Astrocyte of the cerebellum (primary cell): ENCODE measurements at regions not wholly inside any gene's neighbourhood (a gene's known extent, or its start where the extent isn't known, plus 50 kb on each side); places are given as distances from the start of the nearest gene placed in this dataset.

Experiments used
- DNase-seq: peaks from one replicate; pipeline ENCODE4 v3.0.0-alpha.2; 2011; ENCODE audit warnings: low read depth
- H3K4me3 ChIP-seq: 2 replicates; pipeline ENCODE4 v1.5.1; 2011; ENCODE audit warnings: mild to moderate bottlenecking, low read depth, low read length, moderate library complexity
- CTCF ChIP-seq: IDR thresholded peaks from 2 replicates; pipeline ENCODE4 v1.5.1; 2012; ENCODE audit warnings: low read length, low read depth, moderate library complexity, mild to moderate bottlenecking; ENCODE audit errors: missing control alignments
- in situ Hi-C: cut with HindIII; loops from 2 replicates; pipeline ENCODE4 v1.10.0; 2017; ENCODE audit warnings: low sequenced_read_pairs

- no peak for TF ChIP-seq CTCF
- H3K4me3 ChIP-seq, result no peak overlapping the region
- in situ Hi-C loops, result no loop called here
- no peak for DNase-seq
Measured at GRCh38 chr3:80553211-80553610, 785.4 kb upstream of the ROBO1 start.

DNA sequence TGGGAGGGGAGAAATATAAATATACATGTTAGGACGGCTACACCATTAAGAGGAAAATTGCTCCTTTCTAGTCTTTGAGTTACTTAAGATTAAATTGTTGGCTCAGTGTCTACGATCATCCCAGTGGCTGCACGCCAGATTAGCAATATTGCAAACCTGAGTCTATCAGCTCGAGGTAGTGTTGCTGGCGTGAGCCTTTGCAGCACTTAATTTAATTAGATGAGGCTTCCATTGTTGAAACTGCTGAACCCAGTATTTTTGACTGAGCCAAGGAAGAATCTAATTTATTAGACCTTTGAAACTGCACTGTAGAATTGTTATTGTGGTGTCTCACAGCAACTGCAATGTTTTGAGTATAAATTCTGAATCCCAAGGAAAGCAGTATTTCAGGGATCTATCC is 782.4 kb upstream of the ROBO1 start:
- H3K4me3 ChIP-seq, result no peak overlapping the region
- in situ Hi-C loops, result no loop called here
- no peak for DNase-seq
- TF ChIP-seq CTCF, result no peak

DNA sequence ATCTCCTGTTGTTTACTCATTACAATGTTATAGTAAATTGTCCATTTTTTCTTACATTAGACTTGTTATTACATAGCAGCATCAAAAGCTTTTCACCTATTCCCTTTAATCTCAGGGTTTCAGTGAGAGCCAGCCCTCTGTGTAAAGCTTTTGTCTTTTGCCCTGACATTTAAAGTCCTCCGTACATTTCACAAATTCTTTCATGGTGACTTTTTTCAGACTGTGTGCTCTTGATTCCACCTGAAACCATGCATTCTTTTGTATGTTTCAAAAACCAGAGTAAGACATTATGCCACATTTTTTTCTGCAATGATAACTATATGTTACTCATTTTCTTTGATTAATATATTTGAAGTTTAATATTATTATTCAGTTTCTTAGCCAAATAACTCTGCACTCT is 781.4 kb upstream of the ROBO1 start:
- H3K4me3 ChIP-seq, result no peak overlapping the region
- no peak for DNase-seq
- in situ Hi-C loops, result no loop called here
- TF ChIP-seq CTCF, result no peak

- H3K4me3 ChIP-seq, result no peak overlapping the region
- in situ Hi-C loops, result no loop called here
- no peak for DNase-seq
- no peak for TF ChIP-seq CTCF
Measured at GRCh38 chr3:80543154-80543553, 775.4 kb upstream of the ROBO1 start.

DNA sequence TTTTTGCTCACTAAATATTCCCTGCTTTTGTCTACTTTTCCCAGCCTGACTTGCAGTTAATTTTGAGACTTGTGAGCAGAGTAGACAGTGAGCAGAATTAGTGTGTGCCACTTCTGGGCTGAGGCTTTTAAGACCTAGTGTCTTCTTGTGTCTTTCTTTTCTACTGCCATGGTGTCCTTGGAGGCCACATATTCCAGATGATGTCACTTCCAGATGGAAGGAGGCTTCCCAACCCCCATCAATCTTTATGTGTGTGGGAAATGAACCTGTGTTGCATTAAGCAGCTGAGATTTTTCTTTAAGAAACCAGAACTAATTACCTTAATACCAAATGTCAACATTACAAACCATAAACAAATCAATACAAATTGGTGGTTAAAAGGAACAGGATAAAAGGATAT is 774.7 kb upstream of the ROBO1 start:
- H3K4me3 ChIP-seq, result no peak overlapping the region
- DNase-seq, result no peak
- in situ Hi-C loops, result no loop called here
- no peak for TF ChIP-seq CTCF

- no peak for TF ChIP-seq CTCF
- in situ Hi-C loops, result no loop called here
- no peak overlapping the region for H3K4me3 ChIP-seq
- DNase-seq, result no peak
Measured at GRCh38 chr3:80537680-80538079, 769.9 kb upstream of the ROBO1 start.

GRCh38 chr3:80535286-80535685 is 767.5 kb upstream of the ROBO1 start:
- H3K4me3 ChIP-seq, result no peak overlapping the region
- DNase-seq, result no peak
- in situ Hi-C loops, result no loop called here
- TF ChIP-seq CTCF, result no peak
